IPS-18a (cell line): ENCODE measurements at regions not wholly inside any gene's neighbourhood (a gene's known extent, or its start where the extent isn't known, plus 50 kb on each side); places are given as distances from the start of the nearest gene placed in this dataset.
"Not testable (repeated sequence)": the region's sequence is repeated elsewhere in the genome, so short reads cannot be mapped to it uniquely, and the experiment has no call there.

ENCODE experiments used
- H3K27ac ChIP-seq: one replicate; pipeline ENCODE4 v1.5.1; 2013; ENCODE audit warnings: low read length
- H3K27me3 ChIP-seq: one replicate; pipeline ENCODE4 v1.6.1; 2013; ENCODE audit warnings: mild to moderate bottlenecking, low read length; ENCODE audit not compliant: control insufficient read depth, insufficient read depth
- H3K36me3 ChIP-seq: one replicate; pipeline ENCODE4 v1.6.1; 2013; ENCODE audit warnings: low read depth, low read length; ENCODE audit not compliant: control insufficient read depth
- H3K4me1 ChIP-seq: one replicate; pipeline ENCODE4 v1.6.1; 2013; ENCODE audit warnings: low read depth, low read length; ENCODE audit not compliant: control insufficient read depth
- H3K4me3 ChIP-seq: one replicate; pipeline ENCODE4 v1.5.1; 2013; ENCODE audit warnings: low read length
- H3K9ac ChIP-seq: one replicate; pipeline ENCODE4 v1.6.1; 2013; ENCODE audit warnings: mild to moderate bottlenecking, low read length, moderate library complexity
- H3K9me3 ChIP-seq: one replicate; pipeline ENCODE4 v1.6.1; 2013; ENCODE audit warnings: low read depth, low read length; ENCODE audit not compliant: control insufficient read depth

GRCh38 chr4:57373991-57374390 is 263.8 kb upstream of the IGFBP7 start:
- H3K36me3 ChIP-seq, result no peaks in the 10 kb centered on the region
- no peaks in the 10 kb centered on the region for H3K4me1 ChIP-seq
- no peak overlapping the region for H3K4me3 ChIP-seq
- no peaks in the 10 kb centered on the region for H3K27me3 ChIP-seq
- no peaks in the 10 kb centered on the region for H3K9me3 ChIP-seq
- H3K9ac ChIP-seq, result no peak overlapping the region
- H3K27ac ChIP-seq, result no peak overlapping the region

- no peak overlapping the region for H3K27ac ChIP-seq
- H3K36me3 ChIP-seq, result no peaks in the 10 kb centered on the region
- H3K9me3 ChIP-seq, result no peaks in the 10 kb centered on the region
- H3K27me3 ChIP-seq, result no peaks in the 10 kb centered on the region
- H3K4me1 ChIP-seq, result no peaks in the 10 kb centered on the region
- H3K9ac ChIP-seq, result no peak overlapping the region
- no peak overlapping the region for H3K4me3 ChIP-seq
Measured at GRCh38 chr4:57371671-57372070, 261.5 kb upstream of the IGFBP7 start.

DNA sequence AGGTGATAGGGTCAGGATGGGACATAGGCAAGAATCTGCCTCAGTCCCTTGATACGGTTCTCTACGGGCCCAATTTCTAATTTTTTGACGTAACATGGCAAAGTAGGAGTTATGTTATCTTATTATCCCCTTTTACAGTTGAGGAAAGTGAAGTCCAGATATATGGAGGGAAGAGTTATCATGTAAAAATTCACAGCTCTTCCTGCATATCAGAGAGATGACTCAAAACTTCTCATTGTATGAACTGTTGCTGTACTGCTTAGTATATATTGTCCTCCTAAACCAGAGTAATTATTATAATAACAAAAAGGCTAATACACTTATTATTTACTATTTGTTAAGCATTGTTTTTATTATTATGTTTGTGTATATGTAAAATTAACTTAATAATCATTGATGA is 260.5 kb upstream of the IGFBP7 start:
- Histone ChIP-seq H3K27me3 (no peaks in the 10 kb centered on the region), H3K27ac (no peak overlapping the region), H3K4me3 (no peak overlapping the region), H3K9me3 (no peaks in the 10 kb centered on the region), H3K9ac (no peak overlapping the region), H3K4me1 (no peaks in the 10 kb centered on the region), H3K36me3 (no peaks in the 10 kb centered on the region)

GRCh38 chr4:57369446-57369845 is 259.3 kb upstream of the IGFBP7 start:
- no peaks in the 10 kb centered on the region for H3K4me1 ChIP-seq
- no peak overlapping the region for H3K9ac ChIP-seq
- no peaks in the 10 kb centered on the region for H3K27me3 ChIP-seq
- no peak overlapping the region for H3K27ac ChIP-seq
- no peak overlapping the region for H3K4me3 ChIP-seq
- H3K9me3 ChIP-seq, result no peaks in the 10 kb centered on the region
- no peaks in the 10 kb centered on the region for H3K36me3 ChIP-seq

DNA sequence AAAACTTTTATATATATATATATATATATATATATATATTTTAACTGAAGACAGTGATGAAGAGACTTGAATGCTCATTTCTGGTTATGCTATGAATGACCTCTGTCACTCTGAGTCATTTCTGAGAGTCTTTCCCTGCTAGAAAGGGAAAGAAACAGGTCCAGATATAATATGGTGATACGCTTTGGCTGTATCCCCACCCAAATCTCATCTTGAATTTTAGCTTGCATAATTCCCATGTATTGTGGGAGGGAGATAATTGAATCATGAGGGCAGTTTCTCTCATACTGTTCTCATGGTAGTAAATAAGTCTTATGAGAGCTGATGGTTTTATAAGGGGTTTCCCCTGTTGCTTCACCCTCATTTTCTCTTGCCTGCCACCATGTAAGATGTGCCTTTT is 254.1 kb upstream of the IGFBP7 start:
- Histone ChIP-seq H3K4me1 (no peaks in the 10 kb centered on the region), H3K4me3 (no peak overlapping the region), H3K36me3 (no peaks in the 10 kb centered on the region), H3K9ac (no peak overlapping the region), H3K27me3 (no peaks in the 10 kb centered on the region), H3K27ac (no peak overlapping the region), H3K9me3 (no peaks in the 10 kb centered on the region)

- H3K4me3 ChIP-seq, result no peak overlapping the region
Measured at GRCh38 chr4:57363346-57363745, 253.2 kb upstream of the IGFBP7 start.

GRCh38 chr4:57360681-57361080 is 250.5 kb upstream of the IGFBP7 start:
- no peaks in the 10 kb centered on the region for H3K9me3 ChIP-seq
- H3K27me3 ChIP-seq, result no peaks in the 10 kb centered on the region
- no peaks in the 10 kb centered on the region for H3K4me1 ChIP-seq
- no peaks in the 10 kb centered on the region for H3K36me3 ChIP-seq
- H3K9ac ChIP-seq, result no peak overlapping the region
- no peak overlapping the region for H3K27ac ChIP-seq
- H3K4me3 ChIP-seq, result no peak overlapping the region

More at GRCh38 chr4:57363346-57363745, 253.2 kb upstream of the IGFBP7 start:
- Histone ChIP-seq H3K36me3 (no peaks in the 10 kb centered on the region), H3K27me3 (no peaks in the 10 kb centered on the region), H3K9me3 (no peaks in the 10 kb centered on the region), H3K27ac (no peak overlapping the region), H3K4me1 (no peaks in the 10 kb centered on the region), H3K9ac (no peak overlapping the region)

DNA sequence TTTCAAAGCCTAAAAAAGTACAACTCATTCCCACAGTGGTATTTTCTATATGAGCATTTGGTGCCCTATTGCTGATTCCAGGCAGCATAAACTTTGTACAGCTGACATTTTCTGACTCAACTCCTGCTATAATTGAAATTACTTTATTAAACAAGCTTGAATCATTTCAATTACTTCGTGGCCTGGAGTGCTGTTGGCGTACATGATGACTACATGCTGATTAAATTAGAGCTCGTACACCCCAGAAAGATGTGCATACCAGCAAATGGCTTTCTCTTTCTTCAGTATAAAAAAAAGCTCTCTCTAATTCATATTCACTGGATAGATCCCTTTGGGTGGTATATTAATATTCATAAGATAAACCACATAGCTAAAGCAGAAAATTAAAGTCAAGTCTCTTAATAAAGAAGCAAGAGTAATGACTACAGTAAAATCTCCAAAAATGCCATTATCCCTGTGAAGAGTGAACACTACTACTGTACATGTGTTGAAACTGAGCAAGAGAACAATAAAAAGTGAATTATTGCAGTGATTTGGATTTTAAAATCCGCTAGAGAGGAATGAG is 245.0 kb upstream of the IGFBP7 start:
- no peaks in the 10 kb centered on the region for H3K4me1 ChIP-seq

GRCh38 chr4:57351731-57352130 is 241.5 kb upstream of the IGFBP7 start:
- Histone ChIP-seq H3K4me1 (no peaks in the 10 kb centered on the region), H3K9ac (no peak overlapping the region), H3K9me3 (no peaks in the 10 kb centered on the region), H3K4me3 (no peak overlapping the region), H3K27ac (no peak overlapping the region), H3K36me3 (no peaks in the 10 kb centered on the region), H3K27me3 (no peaks in the 10 kb centered on the region)

More for the DNA sequence above, 245.0 kb upstream of the IGFBP7 start:
- no peak overlapping the region for H3K27ac ChIP-seq
- no peak overlapping the region for H3K4me3 ChIP-seq
- no peak overlapping the region for H3K9ac ChIP-seq
- H3K9me3 ChIP-seq, result no peaks in the 10 kb centered on the region
- H3K27me3 ChIP-seq, result no peaks in the 10 kb centered on the region
- no peaks in the 10 kb centered on the region for H3K36me3 ChIP-seq

DNA sequence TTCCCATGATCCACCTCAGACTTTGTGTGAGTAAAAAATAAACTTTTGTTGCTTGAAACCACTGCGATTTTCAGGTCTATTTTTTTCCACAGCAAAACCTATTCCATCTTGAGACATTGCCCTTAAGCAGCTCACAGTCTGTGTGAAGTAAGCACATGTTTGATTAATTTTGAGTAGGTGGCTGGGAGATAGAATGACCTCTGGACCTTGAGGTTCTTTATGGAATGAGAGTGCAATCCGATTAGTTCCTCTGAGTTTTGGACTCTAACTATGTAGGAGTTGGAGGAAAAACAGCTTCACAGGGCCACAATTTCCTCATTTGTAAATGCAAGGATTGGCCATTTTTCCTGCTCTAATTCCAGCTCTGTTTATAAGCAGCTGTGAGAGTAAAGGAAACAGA is 234.1 kb upstream of the IGFBP7 start:
- H3K27me3 ChIP-seq, result no peaks in the 10 kb centered on the region
- H3K27ac ChIP-seq, result no peak overlapping the region
- no peaks in the 10 kb centered on the region for H3K36me3 ChIP-seq
- no peak overlapping the region for H3K9ac ChIP-seq
- H3K4me1 ChIP-seq, result peaks cover 8% of the 10 kb centered on the region
- H3K4me3 ChIP-seq, result no peak overlapping the region
- no peaks in the 10 kb centered on the region for H3K9me3 ChIP-seq

- Histone ChIP-seq H3K9me3 (no peaks in the 10 kb centered on the region), H3K36me3 (no peaks in the 10 kb centered on the region), H3K4me3 (no peak overlapping the region), H3K27ac (no peak overlapping the region), H3K9ac (no peak overlapping the region), H3K4me1 (peaks cover 8% of the 10 kb centered on the region), H3K27me3 (no peaks in the 10 kb centered on the region)
Measured at GRCh38 chr4:57342411-57342810, 232.2 kb upstream of the IGFBP7 start.

- H3K36me3 ChIP-seq, H3K4me1 ChIP-seq: not testable (repeated sequence)
Measured at GRCh38 chr4:57338861-57339260, 228.7 kb upstream of the IGFBP7 start.

More at GRCh38 chr4:57338861-57339260, 228.7 kb upstream of the IGFBP7 start:
- not testable (repeated sequence) for H3K27ac ChIP-seq, H3K9ac ChIP-seq, H3K27me3 ChIP-seq, H3K9me3 ChIP-seq, H3K4me3 ChIP-seq
